NB4 (cell line): ENCODE measurements at regions not wholly inside any gene's neighbourhood (a gene's known extent, or its start where the extent isn't known, plus 50 kb on each side); places are given as distances from the start of the nearest gene placed in this dataset.

Source experiments
- MYC ChIP-seq: IDR thresholded peaks from 2 replicates; pipeline ENCODE4 v1.6.1; 2011; ENCODE audit warnings: low read depth, low read length
- POLR2A ChIP-seq: IDR thresholded peaks from 2 replicates; pipeline ENCODE4 v1.6.1; 2011; ENCODE audit warnings: mild to moderate bottlenecking; ENCODE audit not compliant: insufficient read length; ENCODE audit errors: extremely low read depth
- TF ChIP-seq, protein P1 (sequence below): IDR thresholded peaks from one replicate; pipeline ENCODE4 v1.5.1; 2012; ENCODE audit warnings: low read depth, low read length
- TF ChIP-seq, protein P2 (sequence below): IDR thresholded peaks from 2 replicates; pipeline ENCODE4 v1.6.1; 2011; ENCODE audit warnings: low read depth, low read length

GRCh38 chr12:9365296-9365695, 157.1 kb upstream of the PZP start:
- TF ChIP-seq, protein P1, sequence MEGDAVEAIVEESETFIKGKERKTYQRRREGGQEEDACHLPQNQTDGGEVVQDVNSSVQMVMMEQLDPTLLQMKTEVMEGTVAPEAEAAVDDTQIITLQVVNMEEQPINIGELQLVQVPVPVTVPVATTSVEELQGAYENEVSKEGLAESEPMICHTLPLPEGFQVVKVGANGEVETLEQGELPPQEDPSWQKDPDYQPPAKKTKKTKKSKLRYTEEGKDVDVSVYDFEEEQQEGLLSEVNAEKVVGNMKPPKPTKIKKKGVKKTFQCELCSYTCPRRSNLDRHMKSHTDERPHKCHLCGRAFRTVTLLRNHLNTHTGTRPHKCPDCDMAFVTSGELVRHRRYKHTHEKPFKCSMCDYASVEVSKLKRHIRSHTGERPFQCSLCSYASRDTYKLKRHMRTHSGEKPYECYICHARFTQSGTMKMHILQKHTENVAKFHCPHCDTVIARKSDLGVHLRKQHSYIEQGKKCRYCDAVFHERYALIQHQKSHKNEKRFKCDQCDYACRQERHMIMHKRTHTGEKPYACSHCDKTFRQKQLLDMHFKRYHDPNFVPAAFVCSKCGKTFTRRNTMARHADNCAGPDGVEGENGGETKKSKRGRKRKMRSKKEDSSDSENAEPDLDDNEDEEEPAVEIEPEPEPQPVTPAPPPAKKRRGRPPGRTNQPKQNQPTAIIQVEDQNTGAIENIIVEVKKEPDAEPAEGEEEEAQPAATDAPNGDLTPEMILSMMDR = no peak
- TF ChIP-seq POLR2A = no peak
- TF ChIP-seq, protein P2, sequence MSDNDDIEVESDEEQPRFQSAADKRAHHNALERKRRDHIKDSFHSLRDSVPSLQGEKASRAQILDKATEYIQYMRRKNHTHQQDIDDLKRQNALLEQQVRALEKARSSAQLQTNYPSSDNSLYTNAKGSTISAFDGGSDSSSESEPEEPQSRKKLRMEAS = no peak
- no peak for TF ChIP-seq MYC
